ENCODE measurements at regions not wholly inside any gene's neighbourhood (a gene's known extent, or its start where the extent isn't known, plus 50 kb on each side); places are given as distances from the start of the nearest gene placed in this dataset.
"Not testable (repeated sequence)": the region's sequence is repeated elsewhere in the genome, so short reads cannot be mapped to it uniquely, and the experiment has no call there.

- no peak for TF ChIP-seq CTCF (IDR thresholded peaks at IDR 0.05)
- Mint-ChIP-seq H3K27ac (no peak overlapping the region), H3K9me3 (no peaks in the 10 kb centered on the region), H3K4me1 (peaks cover 3% of the 10 kb centered on the region), H3K27me3 (no peaks in the 10 kb centered on the region), H3K36me3 (ENCODE audit: low read depth) (no peaks in the 10 kb centered on the region), H3K4me3 (no peak overlapping the region)
- ATAC-seq (ENCODE audit: low read depth) (no peak), DNase-seq (no peak)
- CTCF ChIA-PET: no interaction called here
- POLR2A ChIA-PET: no interaction called here
- intact Hi-C loops (cut with micrococcal nuclease): no loop called here
These were observed 108.7 kb upstream of the SGK1 start for GRCh38 chr6:134426623-134427022.

DNA sequence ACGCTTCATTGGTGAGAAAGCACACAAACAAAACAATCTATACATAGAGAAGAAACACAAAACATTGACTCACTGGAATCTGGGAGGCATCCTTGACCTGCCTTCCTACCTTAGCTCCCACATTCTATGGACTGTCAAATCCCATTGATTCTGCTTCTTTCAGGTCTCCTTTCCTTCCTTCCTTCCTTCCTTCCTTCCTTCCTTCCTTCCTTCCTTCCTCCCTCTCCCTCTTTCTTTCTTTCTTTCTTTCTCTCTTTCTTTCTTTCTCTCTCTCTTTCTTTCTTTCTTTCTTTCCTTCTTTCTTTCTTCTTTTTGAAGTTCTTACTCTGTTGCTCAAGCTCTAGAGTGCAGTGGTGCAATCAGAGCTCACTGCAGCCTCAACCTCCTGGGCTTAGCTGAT, 108.0 kb upstream of the SGK1 start:
- POLR2A ChIA-PET; H3K27me3 Mint-ChIP-seq; DNase-seq; H3K4me3 Mint-ChIP-seq; CTCF ChIA-PET; intact Hi-C loops (cut with micrococcal nuclease); H3K36me3 Mint-ChIP-seq (ENCODE audit: low read depth); ATAC-seq (ENCODE audit: low read depth); H3K27ac Mint-ChIP-seq; H3K4me1 Mint-ChIP-seq; H3K9me3 Mint-ChIP-seq: not testable (repeated sequence)

DNA sequence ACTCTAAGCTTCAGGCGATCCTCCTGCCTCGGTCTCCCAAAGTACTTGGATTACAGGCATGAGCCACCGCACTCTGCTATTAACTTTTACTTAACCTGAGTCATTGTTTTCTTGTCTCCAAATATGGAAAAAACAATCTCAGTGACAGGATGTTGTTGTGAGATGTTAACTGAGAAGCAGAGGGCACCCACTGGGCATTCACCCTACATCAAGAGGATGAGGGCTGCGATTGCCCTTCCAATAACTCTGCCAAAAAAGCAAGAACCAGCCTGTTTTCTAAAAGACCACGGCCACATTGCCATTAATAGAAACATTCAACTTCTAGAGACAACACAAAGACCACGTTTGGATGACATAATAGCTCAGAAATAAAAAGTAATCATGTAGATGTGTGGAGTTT, 107.6 kb upstream of the SGK1 start:
- H3K4me3 Mint-ChIP-seq: no peak overlapping the region
- H3K27me3 Mint-ChIP-seq: no peaks in the 10 kb centered on the region
- H3K9me3 Mint-ChIP-seq: no peaks in the 10 kb centered on the region
- DNase-seq (no peak), ATAC-seq (ENCODE audit: low read depth) (no peak)
- ChIA-PET POLR2A (no interaction called here), CTCF (no interaction called here)
- intact Hi-C loops (cut with micrococcal nuclease): no loop called here
- no peak for TF ChIP-seq CTCF (IDR thresholded peaks at IDR 0.05)
- no peaks in the 10 kb centered on the region for H3K36me3 Mint-ChIP-seq (ENCODE audit: low read depth)
- no peak overlapping the region for H3K27ac Mint-ChIP-seq
- peaks cover 3% of the 10 kb centered on the region for H3K4me1 Mint-ChIP-seq

- POLR2A ChIA-PET: no interaction called here
- no peak for ATAC-seq (ENCODE audit: low read depth)
- CTCF ChIA-PET: interaction anchor here (1.1 kb wide), 1 partner anchor 11 kb away, joined by 3 read pairs; no protein-coding TSS in a partner anchor
These were observed 106.9 kb upstream of the SGK1 start for GRCh38 chr6:134424798-134425170.

DNA sequence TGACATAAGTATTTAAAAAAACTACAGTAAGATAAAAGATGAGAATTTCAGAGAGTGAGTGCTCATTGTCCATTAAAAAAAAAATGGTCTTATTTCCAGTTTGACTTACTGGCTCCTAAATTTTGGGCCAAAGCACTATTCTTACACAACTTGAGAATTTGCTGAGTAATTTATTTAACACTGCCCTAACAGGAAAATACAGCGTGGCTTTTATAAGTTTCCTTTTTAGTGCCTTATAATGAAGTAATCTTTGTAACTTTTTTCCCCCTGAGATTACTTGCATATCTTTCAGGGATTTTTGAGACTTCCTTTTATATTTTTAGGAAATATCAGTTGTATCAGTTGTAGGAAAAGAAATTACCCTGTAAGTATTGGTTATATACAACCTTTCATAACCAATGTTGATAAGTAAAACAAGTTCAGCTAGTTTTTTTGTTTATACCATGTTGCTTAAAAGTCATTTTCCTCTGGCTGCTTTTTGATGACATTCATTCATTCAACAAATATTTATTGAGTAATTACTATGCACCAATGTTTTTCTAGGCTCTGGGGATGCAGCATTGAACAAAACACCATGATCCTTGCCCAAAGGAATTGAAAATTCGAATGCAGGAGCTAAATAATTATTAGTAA, 106.4 kb upstream of the SGK1 start:
- ChIA-PET POLR2A (no interaction called here), CTCF (interaction anchor here (1.1 kb wide), 1 partner anchor 12 kb away, joined by 3 read pairs; no protein-coding TSS in a partner anchor)
- H3K4me1 Mint-ChIP-seq: peaks cover 3% of the 10 kb centered on the region
- no peaks in the 10 kb centered on the region for H3K9me3 Mint-ChIP-seq
- H3K27ac Mint-ChIP-seq: no peak overlapping the region
- intact Hi-C loops (cut with micrococcal nuclease): no loop called here
- H3K27me3 Mint-ChIP-seq: no peaks in the 10 kb centered on the region
- no peak overlapping the region for H3K4me3 Mint-ChIP-seq
- DNase-seq (no peak), ATAC-seq (ENCODE audit: low read depth) (no peak)
- no peak for TF ChIP-seq CTCF (IDR thresholded peaks at IDR 0.05)
- H3K36me3 Mint-ChIP-seq (ENCODE audit: low read depth): no peaks in the 10 kb centered on the region

More at GRCh38 chr6:134424798-134425170, 106.9 kb upstream of the SGK1 start:
- no peaks in the 10 kb centered on the region for H3K9me3 Mint-ChIP-seq
- no peak for DNase-seq
- H3K4me1 Mint-ChIP-seq: peaks cover 3% of the 10 kb centered on the region
- H3K27ac Mint-ChIP-seq: no peak overlapping the region
- H3K4me3 Mint-ChIP-seq: no peak overlapping the region
- H3K27me3 Mint-ChIP-seq: no peaks in the 10 kb centered on the region
- no peak for TF ChIP-seq CTCF (IDR thresholded peaks at IDR 0.05)
- H3K36me3 Mint-ChIP-seq (ENCODE audit: low read depth): no peaks in the 10 kb centered on the region
- intact Hi-C loops (cut with micrococcal nuclease): no loop called here
